Psoas muscle (tissue), 7 donors: ENCODE measurements at regions not wholly inside any gene's neighbourhood (a gene's known extent, or its start where the extent isn't known, plus 50 kb on each side); places are given as distances from the start of the nearest gene placed in this dataset.

ENCODE experiments used
- ATAC-seq, 4 donors: fragments of 200-7000 bp; cut with Tn5 transposase; one replicate each; pipeline ENCODE4 v1.9.1; 2020; ENCODE audit warnings: moderate library complexity in 3 of 4, mild to moderate bottlenecking in 2 of 4
- DNase-seq, 2 donors: peaks; one replicate each; pipeline ENCODE4 v3.0.0-alpha.2; 2020
- H3K27ac ChIP-seq: fragments of 200-600 bp; one replicate; pipeline ENCODE4 v1.8.0; 2022
- H3K27me3 ChIP-seq, 3 donors: fragments of 200-600 bp in 1 of 3; one replicate each; pipeline versions ENCODE4 v1.6.1 to v1.8.0; 2013 to 2022; ENCODE audit warnings: low read length in 2 of 3, mild to moderate bottlenecking in 2 of 3, moderate library complexity in 1 of 3; ENCODE audit not compliant: insufficient read depth in 3 of 3
- H3K36me3 ChIP-seq, 2 donors: fragments of 200-600 bp in 1 of 2; one replicate each; pipeline versions ENCODE4 v1.6.1 to v1.8.0; 2013 to 2022; ENCODE audit warnings: low read depth in 1 of 2, mild to moderate bottlenecking in 1 of 2, moderate library complexity in 1 of 2; ENCODE audit not compliant: insufficient read depth in 1 of 2
- H3K4me1 ChIP-seq: fragments of 200-600 bp; one replicate; pipeline ENCODE4 v1.8.0; 2022
- H3K4me3 ChIP-seq: fragments of 200-600 bp; one replicate; pipeline ENCODE4 v1.8.0; 2022; ENCODE audit warnings: mild to moderate bottlenecking
- H3K9me3 ChIP-seq: fragments of 200-600 bp; one replicate; pipeline ENCODE4 v1.8.0; 2022
- CTCF ChIP-seq: fragments of 200-600 bp; IDR thresholded peaks from one replicate; pipeline ENCODE4 v1.8.0; 2022; ENCODE audit warnings: antibody characterized with exemption
- WGBS, 3 donors: extraction: QIAGEN DNeasy Blood & Tissue Kit; methylation state at CpG; one replicate each; pipeline versions ENCODE4 v1.1.6 to v1.1.7; 2013; 5-methylcytosine and 5-hydroxymethylcytosine counted together
- intact Hi-C, 2 donors: fragments of 100-400 bp; cut with DNase I; formaldehyde crosslinking; loops; one replicate each; pipeline versions ENCODE4 v1.11.0 to v1.14.2; 2022
- donor health status: healthy with polysubstance abuse.
- donor health status: DM: no; HTN: no; CAD: no; lungs with moderate emphysema.
- donor health status: Bipolar disorder and iron deficiency.
- donor health status: healthy.
- donor health status: DM: yes; HTN: yes; CAD: no.
- donor health status: DM: no; HTN: no; CAD: no.
- donor health status: DM: yes; HTN: yes; CAD: no.

- Histone ChIP-seq H3K27ac (no peak overlapping the region), H3K4me3 (no peak overlapping the region), H3K36me3 (no peaks in the 10 kb centered on the region), H3K4me1 (no peaks in the 10 kb centered on the region), H3K27me3 (no peaks in the 10 kb centered on the region), H3K9me3 (no peaks in the 10 kb centered on the region)
- DNase-seq (no peak), ATAC-seq (no peak)
- intact Hi-C loops, result no loop called here
- no peak for TF ChIP-seq CTCF
- WGBS, 3 donors, result 69 to 81% (median 78%) methylated on average over 3 of the region's 3 CpGs
These were observed 303.9 kb downstream of the CBLN4 start for GRCh38 chr20:55701467-55701866.

GRCh38 chr20:55696520-55696919 is 308.8 kb downstream of the CBLN4 start:
- no peak for TF ChIP-seq CTCF
- intact Hi-C loops, result no loop called here
- WGBS, 3 donors, result 24 to 52% (median 44%) methylated on average over 1 of the region's 1 CpG

GRCh38 chr20:55693641-55694040 is 311.7 kb downstream of the CBLN4 start:
- DNase-seq (no peak), ATAC-seq (no peak)
- WGBS, 3 donors, result 85 to 86% (median 85%) methylated on average over 5 of the region's 5 CpGs
- H3K9me3 ChIP-seq, result no peaks in the 10 kb centered on the region
- no peaks in the 10 kb centered on the region for H3K36me3 ChIP-seq
- H3K27ac ChIP-seq, result no peak overlapping the region
- H3K27me3 ChIP-seq, result no peaks in the 10 kb centered on the region
- no peaks in the 10 kb centered on the region for H3K4me1 ChIP-seq
- no peak overlapping the region for H3K4me3 ChIP-seq
- TF ChIP-seq CTCF, result no peak
- intact Hi-C loops, result no loop called here

More at GRCh38 chr20:55696520-55696919, 308.8 kb downstream of the CBLN4 start:
- Histone ChIP-seq H3K9me3 (no peaks in the 10 kb centered on the region), H3K27ac (no peak overlapping the region), H3K36me3 (no peaks in the 10 kb centered on the region), H3K4me1 (no peaks in the 10 kb centered on the region), H3K4me3 (no peak overlapping the region), H3K27me3 (no peaks in the 10 kb centered on the region)
- no peak for ATAC-seq
- DNase-seq, result no peak

GRCh38 chr20:55685841-55686240 is 319.5 kb downstream of the CBLN4 start:
- intact Hi-C loops, result no loop called here
- Histone ChIP-seq H3K36me3 (no peaks in the 10 kb centered on the region), H3K4me3 (no peak overlapping the region), H3K9me3 (no peaks in the 10 kb centered on the region), H3K27me3 (no peaks in the 10 kb centered on the region), H3K27ac (no peak overlapping the region), H3K4me1 (no peaks in the 10 kb centered on the region)
- ATAC-seq (no peak), DNase-seq (no peak)
- no peak for TF ChIP-seq CTCF
- 65 to 80% (median 74%) methylated on average over 8 of the region's 8 CpGs for WGBS, 3 donors

- H3K9me3 ChIP-seq, result no peaks in the 10 kb centered on the region
- ATAC-seq (no peak), DNase-seq (no peak)
- H3K36me3 ChIP-seq, result no peaks in the 10 kb centered on the region
- 84 to 90% (median 88%) methylated on average over 4 of the region's 4 CpGs for WGBS, 3 donors
- H3K27ac ChIP-seq, result no peak overlapping the region
- no peak overlapping the region for H3K4me3 ChIP-seq
- TF ChIP-seq CTCF, result no peak
- H3K4me1 ChIP-seq, result no peaks in the 10 kb centered on the region
- intact Hi-C loops, result no loop called here
- H3K27me3 ChIP-seq, result no peaks in the 10 kb centered on the region
These were observed 319.9 kb downstream of the CBLN4 start for GRCh38 chr20:55685425-55685824.
